GM23338 (cell line): ENCODE measurements at regions not wholly inside any gene's neighbourhood (a gene's known extent, or its start where the extent isn't known, plus 50 kb on each side); places are given as distances from the start of the nearest gene placed in this dataset.

Source experiments
- ATAC-seq: fragments of 200-7000 bp; cut with Tn5 transposase; 3 replicates; pipeline ENCODE4 v1.9.1; 2020
- DNase-seq: peaks from one replicate; pipeline ENCODE4 v3.0.0-alpha.2; 2015; ENCODE audit warnings: low spot score
- H2AFZ ChIP-seq: fragments of 200-600 bp; sonication (generic); 2 replicates; pipeline ENCODE4 v1.8.0; 2016; ENCODE audit warnings: antibody characterized with exemption, mild to moderate bottlenecking, moderate library complexity
- H3F3A ChIP-seq: fragments of 200-600 bp; sonication (generic); replicated peaks from 2 replicates; pipeline ENCODE4 v1.8.0; 2017; ENCODE audit warnings: antibody characterized with exemption, mixed run types, low read depth
- H3K27ac ChIP-seq: fragments of 200-600 bp; sonication (generic); 2 replicates; pipeline ENCODE4 v1.6.1; 2016; ENCODE audit warnings: low read depth
- H3K27me3 ChIP-seq: fragments of 200-600 bp; sonication (generic); 2 replicates; pipeline ENCODE4 v1.8.0; 2016; ENCODE audit warnings: mild to moderate bottlenecking, mixed run types, moderate library complexity; ENCODE audit not compliant: insufficient read depth
- H3K36me3 ChIP-seq: fragments of 200-600 bp; sonication (generic); 2 replicates; pipeline ENCODE4 v1.8.0; 2016; ENCODE audit warnings: mild to moderate bottlenecking; ENCODE audit not compliant: insufficient read depth
- H3K4me1 ChIP-seq: fragments of 200-600 bp; sonication (generic); 2 replicates; pipeline ENCODE4 v1.8.0; 2016; ENCODE audit warnings: mild to moderate bottlenecking, moderate library complexity; ENCODE audit not compliant: insufficient read depth
- H3K4me2 ChIP-seq: fragments of 200-600 bp; sonication (generic); 2 replicates; pipeline ENCODE4 v1.7.1; 2017; ENCODE audit warnings: mixed run types
- H3K4me3 ChIP-seq: fragments of 200-600 bp; sonication (generic); 2 replicates; pipeline ENCODE4 v1.6.1; 2016; ENCODE audit warnings: mixed run types
- H3K79me2 ChIP-seq: fragments of 200-600 bp; sonication (generic); replicated peaks from 2 replicates; pipeline ENCODE4 v1.8.0; 2017; ENCODE audit warnings: mild to moderate bottlenecking; ENCODE audit not compliant: insufficient read depth
- H3K9me2 ChIP-seq: fragments of 200-600 bp; sonication (generic); 2 replicates; pipeline ENCODE4 v1.8.0; 2017; ENCODE audit not compliant: insufficient read depth
- H4K20me1 ChIP-seq: fragments of 200-600 bp; sonication (generic); replicated peaks from 2 replicates; pipeline ENCODE4 v1.8.0; 2017; ENCODE audit warnings: mild to moderate bottlenecking; ENCODE audit not compliant: insufficient read depth
- H3K27ac Mint-ChIP-seq: 2 replicates; pipeline ENCODE4 v1.8.0; 2020; ENCODE audit warnings: inconsistent platforms, mild to moderate bottlenecking, moderate library complexity, mixed read lengths
- H3K27me3 Mint-ChIP-seq: 3 replicates; pipeline ENCODE4 v1.8.0; 2022; ENCODE audit warnings: low read depth, mild to moderate bottlenecking, moderate library complexity, mixed read lengths, inconsistent platforms; ENCODE audit not compliant: insufficient read depth, poor library complexity
- H3K36me3 Mint-ChIP-seq: 3 replicates; pipeline ENCODE4 v1.8.0; 2021; ENCODE audit warnings: low read depth, mild to moderate bottlenecking, inconsistent platforms, moderate library complexity, mixed read lengths
- H3K4me1 Mint-ChIP-seq: 3 replicates; pipeline ENCODE4 v1.8.0; 2020; ENCODE audit warnings: mild to moderate bottlenecking, inconsistent platforms, mixed read lengths
- H3K4me3 Mint-ChIP-seq: 3 replicates; pipeline ENCODE4 v1.8.0; 2021; ENCODE audit warnings: moderate library complexity, mild to moderate bottlenecking, inconsistent platforms, mixed read lengths
- H3K9me3 Mint-ChIP-seq: 3 replicates; pipeline ENCODE4 v1.8.0; 2020; ENCODE audit warnings: moderate library complexity, mild to moderate bottlenecking, inconsistent platforms, mixed read lengths
- CREB1 ChIP-seq: fragments of 250-450 bp; sonication (Bioruptor Pico); IDR thresholded peaks from 2 replicates; pipeline ENCODE4 v1.5.0; 2020; ENCODE audit warnings: low read depth, mild to moderate bottlenecking, moderate library complexity
- CTCF ChIP-seq, 2 experiments: fragments of 200-600 bp in 1 of 2; sonication (generic) in 1 of 2; conservative IDR thresholded peaks; 2 replicates each; pipeline versions ENCODE4 v1.5.1 to v1.6.1; 2016 to 2017; ENCODE audit warnings: antibody characterized with exemption in 2 of 2, low read depth in 2 of 2, mild to moderate bottlenecking in 2 of 2, moderate library complexity in 1 of 2
- ETS1 ChIP-seq: IDR thresholded peaks from 2 replicates; pipeline ENCODE4 v1.6.1; 2016; ENCODE audit warnings: antibody characterized with exemption
- EZH2 ChIP-seq: fragments of 200-600 bp; sonication (generic); IDR thresholded peaks from one replicate; pipeline ENCODE4 v1.8.0; 2017; ENCODE audit warnings: antibody characterized with exemption, mild to moderate bottlenecking, low read depth; ENCODE audit not compliant: unreplicated experiment
- EZH2phosphoT487 ChIP-seq: fragments of 200-600 bp; sonication (generic); IDR thresholded peaks from one replicate; pipeline ENCODE4 v1.8.1; 2018; ENCODE audit warnings: antibody characterized with exemption; ENCODE audit not compliant: unreplicated experiment
- JUNB ChIP-seq: IDR thresholded peaks from one replicate; pipeline ENCODE4 v1.6.1; 2016; ENCODE audit warnings: antibody characterized with exemption; ENCODE audit not compliant: unreplicated experiment
- NANOG ChIP-seq: IDR thresholded peaks from 2 replicates; pipeline ENCODE4 v1.6.1; 2016; ENCODE audit warnings: antibody characterized with exemption, borderline replicate concordance
- POLR2AphosphoS5 ChIP-seq: IDR thresholded peaks from 2 replicates; pipeline ENCODE4 v1.6.1; 2016; ENCODE audit warnings: antibody characterized with exemption, low read depth
- REST ChIP-seq: IDR thresholded peaks from one replicate; pipeline ENCODE4 v1.6.1; 2018; ENCODE audit warnings: antibody characterized with exemption; ENCODE audit not compliant: unreplicated experiment
- STAT1 ChIP-seq: IDR thresholded peaks from one replicate; pipeline ENCODE4 v1.6.1; 2016; ENCODE audit warnings: antibody characterized with exemption; ENCODE audit not compliant: unreplicated experiment
- ZNF114 ChIP-seq: fragments of 250-450 bp; sonication (Bioruptor Pico); IDR thresholded peaks from 2 replicates; pipeline ENCODE4 v1.5.0; 2020; ENCODE audit warnings: mild to moderate bottlenecking, moderate library complexity
- ZNF331 ChIP-seq: fragments of 250-450 bp; sonication (Bioruptor Pico); IDR thresholded peaks from 2 replicates; pipeline ENCODE4 v1.5.0; 2020; ENCODE audit warnings: low read depth, mild to moderate bottlenecking, moderate library complexity
- ZNF462 ChIP-seq: fragments of 250-450 bp; sonication (Bioruptor Pico); IDR thresholded peaks from 2 replicates; pipeline ENCODE4 v1.5.0; 2020; ENCODE audit warnings: mild to moderate bottlenecking, moderate library complexity

GRCh38 chr18:29664278-29665036, 1378.1 kb downstream of the DSC3 start:
- no peaks in the 10 kb centered on the region for H3F3A ChIP-seq
- Mint-ChIP-seq H3K36me3 (no peaks in the 10 kb centered on the region), H3K27ac (peak overlapping the region; percentile 11; the same call in 1 of the 2 replicates), H3K4me3 (no peak overlapping the region), H3K27me3 (no peaks in the 10 kb centered on the region), H3K4me1 (no peaks in the 10 kb centered on the region), H3K9me3 (no peaks in the 10 kb centered on the region)
- H3K36me3 ChIP-seq: no peaks in the 10 kb centered on the region
- H3K79me2 ChIP-seq: no peaks in the 10 kb centered on the region
- no peaks in the 10 kb centered on the region for H3K9me2 ChIP-seq
- no peak for DNase-seq
- H2AFZ ChIP-seq: no peak overlapping the region
- H3K4me1 ChIP-seq: no peaks in the 10 kb centered on the region
- H3K4me2 ChIP-seq: no peak overlapping the region
- H3K4me3 ChIP-seq: no peak overlapping the region
- no peaks in the 10 kb centered on the region for H3K27me3 ChIP-seq
- no peaks in the 10 kb centered on the region for H4K20me1 ChIP-seq
- TF ChIP-seq ZNF114 (no peak), CREB1 (CRISPR knock-in tag) (no peak), EZH2phosphoT487 (no peak), POLR2AphosphoS5 (no peak), STAT1 (no peak), EZH2 (no peak), NANOG (no peak), CTCF (conservative IDR thresholded peaks at IDR 0.05; ENCODE audit: low read depth in 2 of 2) (no peak), ZNF331 (CRISPR knock-in tag) (no peak), ETS1 (no peak), REST (no peak), ZNF462 (CRISPR knock-in tag) (no peak), JUNB (no peak)
- no peak for ATAC-seq
- no peak overlapping the region for H3K27ac ChIP-seq
